B cell (primary cell): ENCODE measurements at regions not wholly inside any gene's neighbourhood (a gene's known extent, or its start where the extent isn't known, plus 50 kb on each side); places are given as distances from the start of the nearest gene placed in this dataset.
"Not testable (repeated sequence)": the region's sequence is repeated elsewhere in the genome, so short reads cannot be mapped to it uniquely, and the experiment has no call there.

Source experiments
- ATAC-seq: fragments of 200-7000 bp; cut with Tn5 transposase; one replicate; pipeline ENCODE4 v1.10.0; 2021; ENCODE audit warnings: low read depth, mild to moderate bottlenecking, moderate number of reproducible peaks, moderate library complexity
- CTCF ChIA-PET: fragments of 350-600 bp; sonication (Branson Sonifier 250); formaldehyde crosslinking; loops from one replicate; lab custom pipeline; 2021; ENCODE audit warnings: antibody characterized with exemption, inconsistent platforms; lab: Charles Lee
- POLR2A ChIA-PET: fragments of 350-600 bp; sonication (Branson Sonifier 250); formaldehyde crosslinking; loops from one replicate; lab custom pipeline; 2021; ENCODE audit warnings: antibody characterized with exemption; lab: Charles Lee
- DNase-seq: peaks from one replicate; pipeline ENCODE4 v3.0.0; 2013
- H2AFZ ChIP-seq: 2 replicates; pipeline ENCODE4 v1.6.1; 2012; ENCODE audit warnings: mild to moderate bottlenecking, low read depth, low read length; ENCODE audit not compliant: insufficient read depth, poor library complexity, severe bottlenecking
- H3K27ac ChIP-seq, 2 donors: 1 replicate in 1 of 2; 2 replicates in 1 of 2; pipeline ENCODE4 v1.5.1; 2012 to 2013; ENCODE audit warnings: low read length in 2 of 2, mild to moderate bottlenecking in 2 of 2, moderate library complexity in 1 of 2
- H3K27me3 ChIP-seq, 4 experiments: fragments of 200-600 bp in 1 of 4; sonication (generic) in 1 of 4; replicated peaks in 1 of 4; 1 replicate in 2 of 4; 2 replicates in 2 of 4; pipeline versions ENCODE4 v1.6.1 to v1.7.0; 2013 to 2016; ENCODE audit warnings: low read length in 3 of 4, mild to moderate bottlenecking in 2 of 4, mixed read lengths in 1 of 4, moderate library complexity in 1 of 4; ENCODE audit not compliant: insufficient read depth in 4 of 4, control insufficient read depth in 3 of 4; ENCODE audit errors: control extremely low read depth in 1 of 4
- H3K36me3 ChIP-seq, 2 experiments: replicated peaks in 1 of 2; 1 replicate in 1 of 2; 2 replicates in 1 of 2; pipeline versions ENCODE4 v1.6.1 to v1.7.1; 2013; ENCODE audit warnings: low read length in 1 of 2; ENCODE audit not compliant: insufficient read depth in 2 of 2, control insufficient read depth in 1 of 2; ENCODE audit errors: control extremely low read depth in 1 of 2, extremely low read depth in 1 of 2
- H3K4me1 ChIP-seq, 2 donors: fragments of 200-600 bp in 1 of 2; sonication (generic) in 1 of 2; 1 replicate in 1 of 2; 2 replicates in 1 of 2; pipeline versions ENCODE4 v1.5.1 to v1.6.1; 2013 to 2017; ENCODE audit warnings: low read length in 2 of 2; ENCODE audit not compliant: control insufficient read depth in 2 of 2, insufficient read depth in 2 of 2
- H3K4me2 ChIP-seq: replicated peaks from 2 replicates; pipeline ENCODE3; 2012; ENCODE audit warnings: mild to moderate bottlenecking, low read depth, low read length; ENCODE audit not compliant: poor library complexity, severe bottlenecking
- H3K4me3 ChIP-seq, 5 experiments: fragments of 200-600 bp in 1 of 5; sonication (generic) in 1 of 5; 1 replicate in 3 of 5; 2 replicates in 2 of 5; pipeline versions ENCODE4 v1.5.1 to v1.7.0; 2011 to 2016; ENCODE audit warnings: low read length in 4 of 5, mild to moderate bottlenecking in 4 of 5, low read depth in 2 of 5, control low read depth in 1 of 5, moderate library complexity in 1 of 5; ENCODE audit not compliant: insufficient read depth in 1 of 5; ENCODE audit errors: control extremely low read depth in 1 of 5, extremely low read depth in 1 of 5
- H3K79me2 ChIP-seq: fragments of 200-600 bp; sonication (generic); one replicate; pipeline ENCODE4 v1.6.0; 2016; ENCODE audit warnings: low read length; ENCODE audit not compliant: control insufficient read depth, insufficient read depth
- H3K9ac ChIP-seq: fragments of 200-600 bp; sonication (generic); 2 replicates; pipeline ENCODE4 v1.6.1; 2017; ENCODE audit warnings: mild to moderate bottlenecking, low read length, moderate library complexity
- H3K9me3 ChIP-seq, 3 donors: one replicate each; pipeline versions ENCODE4 v1.6.1 to v1.7.1; 2013; ENCODE audit warnings: low read length in 2 of 3; ENCODE audit not compliant: control insufficient read depth in 2 of 3, insufficient read depth in 1 of 3; ENCODE audit errors: control extremely low read depth in 1 of 3
- H4K20me1 ChIP-seq: 2 replicates; pipeline ENCODE4 v1.6.0; 2012; ENCODE audit warnings: mild to moderate bottlenecking, low read length; ENCODE audit not compliant: insufficient read depth, control insufficient read depth, poor library complexity, severe bottlenecking
- H3K27ac Mint-ChIP-seq: one replicate; pipeline ENCODE4 v1.8.0; 2021; ENCODE audit warnings: mixed read lengths
- H3K27me3 Mint-ChIP-seq: one replicate; pipeline ENCODE4 v1.8.0; 2021; ENCODE audit warnings: mixed read lengths
- H3K4me1 Mint-ChIP-seq: one replicate; pipeline ENCODE4 v1.8.0; 2021; ENCODE audit warnings: mixed read lengths
- H3K4me3 Mint-ChIP-seq: one replicate; pipeline ENCODE4 v1.8.0; 2021; ENCODE audit warnings: mixed read lengths
- H3K9me3 Mint-ChIP-seq: one replicate; pipeline ENCODE4 v1.8.0; 2022; ENCODE audit warnings: mixed read lengths; ENCODE audit not compliant: insufficient read depth
- EZH2 ChIP-seq: IDR thresholded peaks from 2 replicates; pipeline ENCODE4 v1.6.1; 2012; ENCODE audit warnings: borderline replicate concordance, low read depth, mild to moderate bottlenecking, moderate library complexity, low read length; ENCODE audit not compliant: insufficient read depth, poor library complexity, severe bottlenecking
- WGBS: methylation state at CpG from one replicate; pipeline ENCODE4 v1.1.5; 2013; ENCODE audit warnings: missing lambda C conversion rate; ENCODE audit not compliant: insufficient coverage; 5-methylcytosine and 5-hydroxymethylcytosine counted together
- intact Hi-C: fragments of 100-400 bp; cut with micrococcal nuclease; formaldehyde crosslinking; loops from one replicate; pipeline ENCODE4 v1.10.0; 2022
- TF ChIP-seq, protein P1 (sequence below): fragments of 200-600 bp; IDR thresholded peaks from one replicate; pipeline ENCODE4 v1.8.0; 2022; ENCODE audit warnings: antibody characterized with exemption, mild to moderate bottlenecking

DNA sequence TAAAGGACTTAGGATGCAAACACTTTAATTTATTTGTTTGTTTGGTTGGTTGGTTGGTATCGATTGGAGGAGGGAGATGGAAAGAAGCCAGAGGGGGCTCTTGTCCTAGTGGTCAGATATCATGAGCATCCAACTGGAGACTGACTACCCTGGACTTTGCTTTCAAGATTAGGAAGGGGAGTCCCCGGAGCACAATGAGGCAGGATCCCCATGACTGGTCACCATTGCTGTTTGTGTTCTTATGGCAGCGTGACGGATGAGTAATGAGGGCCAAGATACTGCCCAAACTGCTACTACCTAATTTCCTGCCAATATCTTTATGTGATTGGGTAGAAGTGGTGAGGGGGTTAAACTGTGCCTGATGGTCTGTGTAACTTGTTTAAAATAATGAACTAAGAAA is 354.6 kb upstream of the ROPN1 start:
- H3K9ac ChIP-seq = no peak overlapping the region
- H3K4me2 ChIP-seq = no peak overlapping the region
- no peaks in the 10 kb centered on the region for H3K9me3 Mint-ChIP-seq
- no peak overlapping the region for H3K27ac ChIP-seq
- no peaks in the 10 kb centered on the region for H3K4me1 ChIP-seq
- H3K79me2 ChIP-seq = no peaks in the 10 kb centered on the region
- H3K27me3 Mint-ChIP-seq = peaks cover 18% of the 10 kb centered on the region
- no peak for ATAC-seq
- H3K27ac Mint-ChIP-seq = no peak overlapping the region
- TF ChIP-seq, protein P1, sequence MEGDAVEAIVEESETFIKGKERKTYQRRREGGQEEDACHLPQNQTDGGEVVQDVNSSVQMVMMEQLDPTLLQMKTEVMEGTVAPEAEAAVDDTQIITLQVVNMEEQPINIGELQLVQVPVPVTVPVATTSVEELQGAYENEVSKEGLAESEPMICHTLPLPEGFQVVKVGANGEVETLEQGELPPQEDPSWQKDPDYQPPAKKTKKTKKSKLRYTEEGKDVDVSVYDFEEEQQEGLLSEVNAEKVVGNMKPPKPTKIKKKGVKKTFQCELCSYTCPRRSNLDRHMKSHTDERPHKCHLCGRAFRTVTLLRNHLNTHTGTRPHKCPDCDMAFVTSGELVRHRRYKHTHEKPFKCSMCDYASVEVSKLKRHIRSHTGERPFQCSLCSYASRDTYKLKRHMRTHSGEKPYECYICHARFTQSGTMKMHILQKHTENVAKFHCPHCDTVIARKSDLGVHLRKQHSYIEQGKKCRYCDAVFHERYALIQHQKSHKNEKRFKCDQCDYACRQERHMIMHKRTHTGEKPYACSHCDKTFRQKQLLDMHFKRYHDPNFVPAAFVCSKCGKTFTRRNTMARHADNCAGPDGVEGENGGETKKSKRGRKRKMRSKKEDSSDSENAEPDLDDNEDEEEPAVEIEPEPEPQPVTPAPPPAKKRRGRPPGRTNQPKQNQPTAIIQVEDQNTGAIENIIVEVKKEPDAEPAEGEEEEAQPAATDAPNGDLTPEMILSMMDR = no peak
- TF ChIP-seq EZH2 = no peak
- H3K36me3 ChIP-seq = no peaks in the 10 kb centered on the region
- H4K20me1 ChIP-seq = no peaks in the 10 kb centered on the region
- no peak for DNase-seq
- H3K4me3 ChIP-seq = no peak overlapping the region
- H3K4me1 Mint-ChIP-seq = no peaks in the 10 kb centered on the region
- intact Hi-C loops = no loop called here
- 100% methylated on average over 1 of the region's 4 CpGs for WGBS
- H3K9me3 ChIP-seq = no peaks in the 10 kb centered on the region
- POLR2A ChIA-PET = no interaction called here
- H2AFZ ChIP-seq = no peak overlapping the region
- CTCF ChIA-PET = no interaction called here
- H3K4me3 Mint-ChIP-seq = no peak overlapping the region
- peaks cover 0 to under 1% (median 0%) of the 10 kb centered on the region in 4 experiments for H3K27me3 ChIP-seq

DNA sequence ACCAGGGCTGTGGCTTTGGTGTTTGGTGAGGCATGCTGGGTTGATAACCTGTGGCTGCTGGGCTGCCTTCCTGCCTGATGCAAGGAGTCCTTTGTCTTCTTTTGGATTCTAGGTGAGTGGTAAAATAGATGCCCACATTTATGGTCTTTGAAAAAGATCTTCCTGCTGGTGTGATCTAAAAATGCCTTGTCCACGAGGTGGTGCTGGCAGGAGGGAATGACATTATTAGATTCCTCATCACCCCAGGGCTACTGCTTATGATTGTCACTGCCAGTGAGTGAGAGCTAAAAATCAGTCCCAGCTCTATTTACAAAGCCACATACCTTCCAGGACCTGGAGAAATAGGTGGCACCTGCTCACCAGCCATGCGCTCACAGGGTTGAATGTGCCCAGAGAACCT is 355.5 kb upstream of the ROPN1 start:
- H3K9me3 Mint-ChIP-seq = no peaks in the 10 kb centered on the region
- ATAC-seq = no peak

DNA sequence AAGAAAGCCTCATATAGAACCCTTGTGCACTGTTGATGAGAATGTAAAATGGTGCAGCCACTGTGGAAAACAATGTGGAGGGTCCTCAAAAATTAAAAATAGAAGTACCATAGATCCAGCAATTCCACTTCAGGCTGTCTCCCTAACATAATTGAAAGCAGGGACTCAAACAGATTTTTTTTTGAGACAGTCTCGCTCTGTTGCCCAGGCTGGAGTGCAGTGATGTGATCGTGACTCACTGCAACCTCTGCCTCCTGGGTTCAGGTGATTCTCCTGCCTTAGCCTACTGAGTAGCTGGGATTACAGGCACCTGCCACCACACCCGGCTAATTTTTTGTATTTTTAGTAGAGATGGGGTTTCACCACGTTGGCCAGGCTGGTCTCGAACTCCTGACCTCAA is 356.6 kb upstream of the ROPN1 start:
- H3K4me1 ChIP-seq, H3K4me3 Mint-ChIP-seq, H3K27me3 ChIP-seq, H3K36me3 ChIP-seq, H3K27ac Mint-ChIP-seq, H4K20me1 ChIP-seq, H3K4me1 Mint-ChIP-seq, H3K9me3 ChIP-seq, POLR2A ChIA-PET, CTCF ChIA-PET, H3K4me2 ChIP-seq, H3K9me3 Mint-ChIP-seq, H3K79me2 ChIP-seq, H3K9ac ChIP-seq, H3K4me3 ChIP-seq, H3K27ac ChIP-seq, intact Hi-C loops, DNase-seq, H2AFZ ChIP-seq, ATAC-seq: not testable (repeated sequence)
- WGBS = 92% methylated on average over 2 of the region's 5 CpGs
- H3K27me3 Mint-ChIP-seq = peaks cover 15% of the 10 kb centered on the region

More for the DNA sequence above, 355.5 kb upstream of the ROPN1 start:
- H3K9ac ChIP-seq = no peak overlapping the region
- intact Hi-C loops = no loop called here
- H3K9me3 ChIP-seq = no peaks in the 10 kb centered on the region
- H3K27me3 Mint-ChIP-seq = peaks cover 18% of the 10 kb centered on the region
- TF ChIP-seq EZH2 = no peak
- TF ChIP-seq, protein P1 = no peak
- H4K20me1 ChIP-seq = no peaks in the 10 kb centered on the region
- H3K36me3 ChIP-seq = no peaks in the 10 kb centered on the region
- H3K4me3 Mint-ChIP-seq = no peak overlapping the region
- H3K4me1 Mint-ChIP-seq = no peaks in the 10 kb centered on the region
- CTCF ChIA-PET = no interaction called here
- H3K4me2 ChIP-seq = no peak overlapping the region
- no peak for DNase-seq
- H2AFZ ChIP-seq = no peak overlapping the region
- POLR2A ChIA-PET = no interaction called here
- H3K4me1 ChIP-seq = no peaks in the 10 kb centered on the region
- H3K27ac ChIP-seq = no peak overlapping the region
- H3K27me3 ChIP-seq = no peaks in the 10 kb centered on the region
- WGBS = no CpG with 5 or more reads among the region's 2 CpGs
- H3K4me3 ChIP-seq = no peak overlapping the region
- H3K27ac Mint-ChIP-seq = no peak overlapping the region
- H3K79me2 ChIP-seq = no peaks in the 10 kb centered on the region
